ENCODE measurements at regions not wholly inside any gene's neighbourhood (a gene's known extent, or its start where the extent isn't known, plus 50 kb on each side); places are given as distances from the start of the nearest gene placed in this dataset.
A peak's percentile ranks its signal among the peaks of the same experiment; 100 is the strongest.
"Not testable (repeated sequence)": the region's sequence is repeated elsewhere in the genome, so short reads cannot be mapped to it uniquely, and the experiment has no call there.

- no peak for DNase-seq
Observed at GRCh38 chr16:25434064-25434463, 176.4 kb upstream of the ZKSCAN2 start.

- DNase-seq = no peak
Observed at GRCh38 chr16:25433388-25433787, 175.7 kb upstream of the ZKSCAN2 start.

- DNase-seq = no peak
Observed at GRCh38 chr16:25431472-25431871, 173.8 kb upstream of the ZKSCAN2 start.

GRCh38 chr16:25426829-25427228 is 169.2 kb upstream of the ZKSCAN2 start:
- DNase-seq = no peak

- DNase-seq = no peak
Observed at GRCh38 chr16:25419681-25420080, 162.0 kb upstream of the ZKSCAN2 start.

- DNase-seq = no peak
Observed at GRCh38 chr16:25419153-25419552, 161.5 kb upstream of the ZKSCAN2 start.

GRCh38 chr16:25416002-25416401 is 158.4 kb upstream of the ZKSCAN2 start:
- DNase-seq = no peak

- no peak for DNase-seq
Observed at GRCh38 chr16:25413975-25414374, 156.3 kb upstream of the ZKSCAN2 start.

GRCh38 chr16:25413133-25413532 is 155.5 kb upstream of the ZKSCAN2 start:
- no peak for DNase-seq

- DNase-seq = peak; percentile 1
Observed at GRCh38 chr16:25411396-25412081, 153.9 kb upstream of the ZKSCAN2 start.

- DNase-seq = no peak
Observed at GRCh38 chr16:25403852-25404251, 146.2 kb upstream of the ZKSCAN2 start.

GRCh38 chr16:25395528-25395927 is 137.9 kb upstream of the ZKSCAN2 start:
- no peak for DNase-seq

- no peak for DNase-seq
Observed at GRCh38 chr16:25390761-25391160, 133.1 kb upstream of the ZKSCAN2 start.

GRCh38 chr16:25374556-25374955 is 116.9 kb upstream of the ZKSCAN2 start:
- DNase-seq = no peak

- no peak for DNase-seq
Observed at GRCh38 chr16:25372716-25373115, 115.1 kb upstream of the ZKSCAN2 start.

- no peak for DNase-seq
Observed at GRCh38 chr16:25371342-25371741, 113.7 kb upstream of the ZKSCAN2 start.

- DNase-seq = no peak
Observed at GRCh38 chr16:25370541-25370940, 112.9 kb upstream of the ZKSCAN2 start.

- DNase-seq = no peak
Observed at GRCh38 chr16:25367773-25368524, 110.3 kb upstream of the ZKSCAN2 start.

- DNase-seq = no peak
Observed at GRCh38 chr16:25366078-25366477, 108.4 kb upstream of the ZKSCAN2 start.

GRCh38 chr16:25359516-25359915 is 101.9 kb upstream of the ZKSCAN2 start:
- DNase-seq = not testable (repeated sequence)

GRCh38 chr16:25344006-25344405 is 86.4 kb upstream of the ZKSCAN2 start:
- no peak for DNase-seq

GRCh38 chr16:25340973-25341372 is 83.3 kb upstream of the ZKSCAN2 start:
- no peak for DNase-seq

GRCh38 chr16:25317732-25318316 is 60.2 kb upstream of the ZKSCAN2 start:
- DNase-seq = no peak

- DNase-seq = no peak
Observed at GRCh38 chr16:25311950-25312349, 54.3 kb upstream of the ZKSCAN2 start.

Data from right kidney (tissue), 1 donor.